ENCODE measurements at regions not wholly inside any gene's neighbourhood (a gene's known extent, or its start where the extent isn't known, plus 50 kb on each side); places are given as distances from the start of the nearest gene placed in this dataset.

DNA sequence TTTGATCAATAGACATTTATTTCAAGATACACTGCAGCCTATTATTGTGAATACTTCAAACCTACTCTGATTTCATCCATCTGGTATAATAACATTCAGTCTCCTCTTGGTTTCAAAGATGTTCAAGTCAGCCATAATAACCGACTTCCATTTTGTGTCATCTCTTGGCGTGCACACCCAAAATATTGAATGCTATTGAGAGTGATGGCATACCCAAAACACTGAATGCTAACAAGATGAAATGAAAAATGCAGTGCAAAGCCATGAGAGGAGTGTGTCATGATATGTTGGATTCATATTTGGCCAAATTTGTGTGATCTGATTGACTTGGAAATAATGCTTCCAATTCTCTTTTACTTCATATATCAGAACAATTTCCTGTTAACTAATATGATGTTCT lies 181.2 kb upstream of the PCDH17 start:
- H3K4me1 Mint-ChIP-seq (ENCODE audit: low read depth): no peaks in the 10 kb centered on the region
- DNase-seq (ENCODE audit: low spot score): no peak
- H3K4me3 Mint-ChIP-seq (ENCODE audit: unreplicated experiment): no peak overlapping the region
- H3K27ac Mint-ChIP-seq (ENCODE audit: unreplicated experiment): no peak overlapping the region
- no peaks in the 10 kb centered on the region for H3K36me3 Mint-ChIP-seq (ENCODE audit: low read depth)
- H3K27me3 Mint-ChIP-seq (ENCODE audit: low read depth): no peaks in the 10 kb centered on the region
- no peaks in the 10 kb centered on the region for H3K9me3 Mint-ChIP-seq (ENCODE audit: low read depth)
- TF ChIP-seq CTCF (IDR thresholded peaks at IDR 0.05): no peak

- no peak overlapping the region for H3K4me3 Mint-ChIP-seq (ENCODE audit: unreplicated experiment)
- no peaks in the 10 kb centered on the region for H3K36me3 Mint-ChIP-seq (ENCODE audit: low read depth)
- H3K9me3 Mint-ChIP-seq (ENCODE audit: low read depth): no peaks in the 10 kb centered on the region
- no peak overlapping the region for H3K27ac Mint-ChIP-seq (ENCODE audit: unreplicated experiment)
- no peak for DNase-seq (ENCODE audit: low spot score)
- peaks cover 4% of the 10 kb centered on the region for H3K27me3 Mint-ChIP-seq (ENCODE audit: low read depth)
- TF ChIP-seq CTCF (IDR thresholded peaks at IDR 0.05): no peak
- no peaks in the 10 kb centered on the region for H3K4me1 Mint-ChIP-seq (ENCODE audit: low read depth)
These were observed 179.3 kb upstream of the PCDH17 start for GRCh38 chr13:57452228-57452627.

DNA sequence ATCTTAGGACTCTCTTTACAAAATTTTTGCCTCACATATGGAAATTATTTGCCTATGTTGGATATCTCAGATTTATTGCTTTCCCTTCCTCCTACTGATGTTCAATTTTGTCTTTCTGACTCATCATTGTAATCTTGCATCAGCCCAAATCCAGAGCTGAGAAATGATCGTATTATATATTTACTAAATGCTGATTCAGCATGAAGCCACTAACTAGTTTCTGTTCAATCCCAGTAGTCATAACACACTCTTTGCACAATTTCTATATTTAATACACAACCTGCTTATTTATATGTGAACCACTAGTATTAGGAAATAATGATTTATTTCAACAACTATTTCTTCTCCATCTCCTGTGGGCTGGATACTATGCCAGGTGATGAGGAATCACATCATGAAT lies 161.1 kb upstream of the PCDH17 start:
- Mint-ChIP-seq H3K36me3 (ENCODE audit: low read depth) (no peaks in the 10 kb centered on the region), H3K27ac (ENCODE audit: unreplicated experiment) (no peak overlapping the region), H3K27me3 (ENCODE audit: low read depth) (no peaks in the 10 kb centered on the region)

DNA sequence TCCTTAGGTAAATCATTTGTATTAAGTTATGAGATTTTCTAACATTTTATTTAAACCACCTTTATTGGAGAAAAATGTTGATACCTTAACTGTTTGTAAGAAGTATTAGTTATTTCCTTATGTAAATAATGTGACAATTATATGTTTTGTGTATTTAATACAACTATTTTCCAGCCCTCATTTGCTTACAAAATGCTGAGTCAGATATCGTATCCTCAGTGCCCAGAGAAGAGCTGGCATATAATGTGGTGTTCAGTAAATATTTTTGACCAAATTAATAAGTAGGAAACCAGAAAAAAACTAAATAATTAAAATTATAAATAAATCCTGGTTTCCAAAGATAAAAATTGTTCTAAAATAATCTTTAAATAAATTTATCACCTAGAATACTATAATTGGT lies 140.2 kb upstream of the PCDH17 start:
- peaks cover 4% of the 10 kb centered on the region for H3K9me3 Mint-ChIP-seq (ENCODE audit: low read depth)
- TF ChIP-seq CTCF (IDR thresholded peaks at IDR 0.05): no peak
- H3K36me3 Mint-ChIP-seq (ENCODE audit: low read depth): no peaks in the 10 kb centered on the region
- no peak overlapping the region for H3K27ac Mint-ChIP-seq (ENCODE audit: unreplicated experiment)
- no peak for DNase-seq (ENCODE audit: low spot score)
- H3K4me1 Mint-ChIP-seq (ENCODE audit: low read depth): no peaks in the 10 kb centered on the region
- no peak overlapping the region for H3K4me3 Mint-ChIP-seq (ENCODE audit: unreplicated experiment)
- H3K27me3 Mint-ChIP-seq (ENCODE audit: low read depth): no peaks in the 10 kb centered on the region

More for the DNA sequence above, 161.1 kb upstream of the PCDH17 start:
- DNase-seq (ENCODE audit: low spot score): no peak
- TF ChIP-seq CTCF (IDR thresholded peaks at IDR 0.05): no peak
- Mint-ChIP-seq H3K4me1 (ENCODE audit: low read depth) (no peaks in the 10 kb centered on the region), H3K4me3 (ENCODE audit: unreplicated experiment) (no peak overlapping the region), H3K9me3 (ENCODE audit: low read depth) (no peaks in the 10 kb centered on the region)

GRCh38 chr13:57507752-57508463 lies 123.6 kb upstream of the PCDH17 start:
- DNase-seq (ENCODE audit: low spot score): no peak
- H3K36me3 Mint-ChIP-seq (ENCODE audit: low read depth): no peaks in the 10 kb centered on the region
- H3K27me3 Mint-ChIP-seq (ENCODE audit: low read depth): no peaks in the 10 kb centered on the region
- no peak overlapping the region for H3K27ac Mint-ChIP-seq (ENCODE audit: unreplicated experiment)
- no peaks in the 10 kb centered on the region for H3K9me3 Mint-ChIP-seq (ENCODE audit: low read depth)
- no peaks in the 10 kb centered on the region for H3K4me1 Mint-ChIP-seq (ENCODE audit: low read depth)
- TF ChIP-seq CTCF (IDR thresholded peaks at IDR 0.05): no peak
- no peak overlapping the region for H3K4me3 Mint-ChIP-seq (ENCODE audit: unreplicated experiment)
